ENCODE measurements at regions not wholly inside any gene's neighbourhood (a gene's known extent, or its start where the extent isn't known, plus 50 kb on each side); places are given as distances from the start of the nearest gene placed in this dataset.
"Not testable (repeated sequence)": the region's sequence is repeated elsewhere in the genome, so short reads cannot be mapped to it uniquely, and the experiment has no call there.

DNA sequence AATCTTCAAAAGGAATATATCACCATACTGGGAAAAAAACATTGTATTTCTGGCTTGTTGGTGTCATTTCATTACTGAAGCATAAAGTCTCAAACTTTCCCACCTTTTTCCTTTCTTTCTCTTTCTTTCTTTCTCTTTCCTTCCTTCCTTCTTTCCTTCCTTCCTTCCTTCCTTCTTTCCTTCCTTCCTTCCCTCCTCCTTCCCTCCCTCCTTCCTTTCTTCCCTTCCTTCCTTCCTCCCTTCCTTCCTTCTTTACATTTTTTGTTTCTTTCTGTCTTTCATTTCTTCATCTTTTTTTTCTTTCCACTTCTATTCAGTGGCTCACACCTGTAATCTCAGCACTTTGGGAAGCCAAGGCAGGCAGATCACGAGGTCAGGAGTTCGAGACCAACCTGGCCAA, 1160.7 kb downstream of the PCDH7 start:
- not testable (repeated sequence) for DNase-seq

DNA sequence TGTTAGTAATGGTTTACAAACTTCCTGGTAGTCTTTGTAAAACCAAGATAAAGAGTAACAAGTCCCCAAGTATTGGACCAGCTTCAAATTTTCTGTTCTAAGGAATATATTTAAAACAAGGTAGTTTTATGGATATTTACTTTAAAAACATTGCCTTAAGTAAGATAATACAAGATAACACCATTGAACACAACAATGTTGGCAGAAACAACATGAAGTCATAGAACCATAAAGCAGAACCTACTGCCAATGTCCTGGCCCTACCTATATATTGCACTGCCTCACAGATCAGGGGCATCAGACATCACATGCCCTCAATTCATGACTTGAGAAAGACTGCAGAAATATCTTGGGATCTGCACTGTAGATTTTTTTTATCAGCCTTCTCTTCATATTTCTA, 1176.2 kb downstream of the PCDH7 start:
- no peak for DNase-seq

- DNase-seq: no peak
Observed at GRCh38 chr4:31905363-31905762, 1185.2 kb downstream of the PCDH7 start.

DNA sequence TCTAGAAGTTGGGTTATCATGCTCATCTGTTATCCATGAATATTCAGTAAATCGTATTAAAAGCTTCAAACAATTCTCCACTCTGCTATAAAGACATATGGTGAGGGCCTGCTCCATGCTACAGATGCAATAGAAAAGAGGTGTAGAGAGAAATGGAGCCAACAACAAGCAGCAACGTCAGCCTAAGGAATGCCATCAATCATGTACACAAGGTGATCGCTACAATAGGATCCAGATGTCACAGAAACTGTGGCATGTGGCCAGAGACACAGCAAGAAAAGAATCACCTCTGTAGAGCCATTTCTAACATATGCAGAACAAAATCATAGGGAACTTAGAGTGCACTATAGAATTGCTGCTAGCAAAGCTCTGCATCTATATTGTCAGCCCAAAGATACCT, 1188.1 kb downstream of the PCDH7 start:
- DNase-seq: no peak

- DNase-seq: no peak
Observed at GRCh38 chr4:31917334-31917733, 1197.2 kb downstream of the PCDH7 start.

DNA sequence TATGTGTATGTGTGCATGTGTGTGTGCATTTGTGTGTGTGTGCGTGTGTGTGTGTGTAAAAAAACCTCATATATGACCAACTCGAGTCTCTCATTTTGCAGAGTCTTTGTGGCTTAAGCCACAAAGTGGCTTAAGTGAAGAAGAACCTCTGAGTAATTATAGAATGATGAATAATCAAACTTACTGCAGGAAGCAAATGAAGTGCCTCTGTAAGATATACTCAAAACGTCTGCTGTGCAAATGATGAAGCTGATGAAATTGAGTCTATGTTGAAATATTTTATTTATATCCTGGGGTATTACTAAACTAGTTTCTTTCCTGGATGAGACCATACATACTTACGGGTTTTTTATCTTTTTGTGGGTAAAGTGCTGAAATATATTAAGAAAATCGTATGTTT, 1198.7 kb downstream of the PCDH7 start:
- no peak for DNase-seq

- no peak for DNase-seq
Observed at GRCh38 chr4:31923634-31924033, 1203.5 kb downstream of the PCDH7 start.

DNA sequence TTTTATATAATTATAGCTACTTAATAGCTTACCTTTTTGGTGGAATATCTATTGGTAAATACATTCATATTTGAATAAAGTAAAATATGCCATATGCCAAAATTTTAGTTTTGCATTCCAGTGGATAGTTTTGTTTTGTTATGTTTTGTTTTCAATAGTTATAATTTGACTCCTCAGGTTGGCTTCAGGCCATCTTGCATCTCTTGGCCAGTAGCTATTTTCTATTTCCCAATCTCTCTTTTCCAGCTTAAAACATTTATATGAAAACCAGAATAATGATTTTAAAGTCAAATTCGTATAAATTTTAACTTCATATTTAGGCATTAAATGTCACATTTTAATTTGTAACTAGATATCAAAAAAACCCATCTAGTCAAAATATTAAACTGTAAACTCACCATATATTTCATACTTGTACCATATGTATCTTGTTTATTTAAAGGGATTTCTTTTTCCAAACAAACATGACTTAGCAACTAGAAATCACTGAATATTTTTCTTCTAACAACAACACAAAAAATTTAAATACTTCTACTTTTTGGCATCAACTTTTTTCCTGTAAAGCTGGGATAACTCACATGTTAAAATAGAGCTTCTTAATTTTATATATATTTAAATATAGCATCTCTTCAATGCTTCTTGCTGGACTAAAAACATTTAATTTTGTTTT, 1209.6 kb downstream of the PCDH7 start:
- DNase-seq: no peak

DNA sequence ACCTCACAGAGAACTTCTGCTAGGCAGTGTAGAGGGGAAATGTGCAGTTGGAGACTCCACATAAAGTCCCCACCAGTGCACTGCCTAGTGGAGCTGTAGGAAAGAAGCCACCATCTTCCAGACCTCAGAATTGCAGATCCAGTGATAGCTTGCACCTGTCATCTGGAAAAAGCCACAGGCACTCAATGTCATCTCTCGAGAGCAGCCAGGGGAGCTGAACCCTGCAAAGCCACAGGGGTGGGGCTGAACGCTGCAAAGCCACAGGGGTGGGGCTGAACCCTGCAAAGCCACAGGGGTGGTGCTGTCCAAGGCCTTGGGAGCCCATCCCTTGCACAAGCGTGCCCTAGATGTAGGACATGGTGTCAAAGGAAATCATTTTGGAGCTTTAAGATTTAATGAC, 1226.3 kb downstream of the PCDH7 start:
- DNase-seq: no peak

- DNase-seq: no peak
Observed at GRCh38 chr4:31947101-31947500, 1226.9 kb downstream of the PCDH7 start.

- DNase-seq: no peak
Observed at GRCh38 chr4:31949045-31949444, 1228.9 kb downstream of the PCDH7 start.

GRCh38 chr4:31955346-31955745, 1235.2 kb downstream of the PCDH7 start:
- DNase-seq: no peak

DNA sequence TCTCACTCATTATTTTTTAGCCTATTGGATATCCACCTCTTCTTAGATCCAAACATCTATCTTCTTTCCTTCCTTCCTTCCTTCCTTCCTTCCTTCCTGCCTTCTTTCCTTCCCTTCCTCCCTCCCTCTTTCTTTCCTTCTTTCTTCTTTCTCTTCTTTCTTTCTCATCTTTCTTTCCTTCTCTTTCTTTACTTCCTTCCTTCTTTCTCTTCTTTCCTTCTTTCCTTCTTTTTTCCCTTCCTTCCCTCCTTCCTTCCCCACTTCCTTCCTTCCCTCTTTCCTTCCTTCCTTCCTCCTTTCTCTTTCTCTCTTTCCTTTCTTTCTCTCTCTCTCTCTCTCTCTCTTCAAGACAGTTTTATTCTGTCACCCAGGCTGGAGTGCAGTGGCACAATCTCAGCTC, 1239.8 kb downstream of the PCDH7 start:
- no peak for DNase-seq

DNA sequence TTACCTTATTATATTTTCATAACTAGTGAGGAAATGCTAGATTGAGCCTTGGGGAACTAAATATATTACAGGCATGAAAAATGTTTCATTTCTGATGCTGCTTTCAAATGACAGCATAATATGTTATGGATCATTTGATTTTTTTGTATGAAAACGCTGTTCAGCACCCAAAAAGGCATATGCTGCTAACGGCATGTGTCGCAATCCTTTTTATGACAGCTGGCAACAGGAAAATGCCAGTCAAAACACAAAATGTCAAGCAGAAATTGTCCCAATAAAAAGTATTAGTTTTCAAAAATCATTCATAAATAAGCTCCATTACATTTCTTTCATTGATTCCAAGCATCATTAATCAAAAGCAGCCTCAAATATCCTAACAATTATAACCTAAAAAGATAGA, 1244.5 kb downstream of the PCDH7 start:
- no peak for DNase-seq

GRCh38 chr4:31968842-31969241, 1248.7 kb downstream of the PCDH7 start:
- DNase-seq: no peak

DNA sequence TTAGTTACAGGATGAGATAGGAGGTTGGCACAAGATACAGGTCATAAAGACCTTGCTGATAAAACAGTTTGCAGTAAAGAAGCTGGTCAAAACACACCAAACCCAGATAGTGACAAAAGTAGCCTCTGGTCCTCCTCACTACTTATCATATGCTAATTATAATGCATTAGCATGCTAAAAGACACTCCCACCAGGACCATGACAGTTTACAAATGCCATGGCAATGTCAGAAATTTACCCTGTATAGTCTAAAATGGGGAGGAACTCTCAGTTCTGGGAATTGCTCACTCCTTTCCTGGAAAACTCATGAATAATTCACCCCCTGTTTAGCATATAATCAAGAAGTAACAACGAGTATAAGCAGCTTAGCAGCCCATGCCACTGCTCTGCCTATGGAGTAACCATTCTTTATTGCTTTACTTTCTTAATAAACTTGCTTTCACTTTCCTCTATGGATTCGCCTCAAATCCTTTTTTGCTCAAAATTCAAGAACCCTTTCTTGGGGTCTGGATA, 1254.4 kb downstream of the PCDH7 start:
- no peak for DNase-seq

GRCh38 chr4:31979988-31980387, 1259.8 kb downstream of the PCDH7 start:
- no peak for DNase-seq

DNA sequence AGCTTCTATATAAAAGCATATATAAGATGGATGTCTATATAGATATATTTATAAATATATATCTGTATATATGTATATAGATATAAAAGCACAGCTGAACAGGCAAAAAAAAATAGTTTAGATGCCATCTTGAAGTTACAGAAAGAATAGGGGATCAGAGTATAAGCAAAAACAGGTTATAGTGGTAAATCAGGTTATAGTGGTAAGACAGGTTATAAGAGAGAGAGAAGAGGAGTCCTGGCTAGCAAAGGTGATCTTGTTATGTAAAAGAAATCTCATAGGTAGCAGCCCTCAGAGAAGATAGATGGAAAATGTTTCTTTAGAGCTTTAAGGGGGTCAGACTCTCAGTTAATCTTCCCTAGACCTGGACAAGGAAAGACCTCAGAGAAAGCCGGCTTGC, 1263.1 kb downstream of the PCDH7 start:
- no peak for DNase-seq

GRCh38 chr4:31983677-31984076, 1263.5 kb downstream of the PCDH7 start:
- no peak for DNase-seq

DNA sequence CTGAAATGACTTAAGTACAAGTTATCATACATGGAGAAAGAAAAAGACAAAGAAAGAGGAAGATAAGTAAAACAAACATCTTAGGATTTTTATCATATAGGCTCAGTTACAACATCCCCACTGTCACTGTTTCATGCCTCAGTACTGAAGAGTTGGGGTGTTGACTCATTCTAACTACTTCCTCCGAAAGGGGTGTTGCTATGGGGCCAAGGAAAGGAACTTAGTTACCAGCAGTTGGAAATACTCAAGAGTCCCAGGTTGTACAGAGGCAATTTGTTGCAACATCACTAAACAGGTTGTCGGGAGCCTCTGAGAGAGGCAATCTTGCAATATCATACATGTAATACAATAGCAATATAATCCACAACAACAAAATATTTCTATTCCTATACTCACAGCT, 1264.7 kb downstream of the PCDH7 start:
- no peak for DNase-seq

DNA sequence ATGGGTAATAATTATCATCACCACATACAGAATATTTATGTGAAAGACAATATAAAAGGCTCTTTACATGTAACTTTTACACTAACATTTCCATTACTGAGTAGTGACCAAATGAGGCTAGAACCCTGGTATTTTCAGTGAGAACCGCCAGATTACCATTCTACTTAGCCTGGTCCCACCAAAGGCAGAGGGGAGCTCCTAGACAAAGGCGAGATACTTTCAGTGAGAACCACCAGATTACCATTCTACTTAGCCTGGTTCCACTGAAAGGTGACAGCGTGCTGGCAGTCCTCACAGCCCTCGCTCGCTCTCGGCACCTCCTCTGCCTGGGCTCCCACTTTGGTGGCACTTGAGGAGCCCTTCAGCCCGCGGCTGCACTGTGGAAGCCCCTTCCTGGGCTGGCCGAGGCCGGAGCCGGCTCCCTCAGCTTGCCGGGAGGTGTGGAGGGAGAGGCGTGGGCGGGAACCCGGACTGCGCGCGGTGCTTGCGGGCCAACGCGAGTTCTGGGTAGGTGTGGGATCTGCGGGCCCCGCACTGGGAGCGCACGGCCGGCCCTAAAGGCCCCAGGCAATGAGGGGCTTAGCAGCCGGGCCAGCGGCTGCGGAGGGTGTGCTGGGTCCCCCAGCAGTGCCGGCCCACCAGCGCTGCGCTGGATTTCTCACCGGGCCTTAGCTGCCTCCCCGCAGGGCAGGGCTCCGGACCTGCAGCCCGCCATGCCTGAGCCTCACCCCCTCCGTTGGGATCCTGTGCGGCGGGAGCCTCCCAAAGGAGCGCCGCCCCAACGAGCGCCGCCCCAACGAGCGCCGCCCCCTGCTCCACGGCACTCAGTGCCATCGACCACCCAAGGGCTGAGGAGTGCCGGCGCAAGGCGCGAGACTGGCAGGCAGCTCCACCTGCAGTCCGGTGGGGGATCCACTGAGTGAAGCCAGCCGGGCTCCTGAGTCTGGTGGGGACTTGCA, 1276.1 kb downstream of the PCDH7 start:
- no peak for DNase-seq

GRCh38 chr4:31998807-31999206, 1278.6 kb downstream of the PCDH7 start:
- DNase-seq: no peak

DNA sequence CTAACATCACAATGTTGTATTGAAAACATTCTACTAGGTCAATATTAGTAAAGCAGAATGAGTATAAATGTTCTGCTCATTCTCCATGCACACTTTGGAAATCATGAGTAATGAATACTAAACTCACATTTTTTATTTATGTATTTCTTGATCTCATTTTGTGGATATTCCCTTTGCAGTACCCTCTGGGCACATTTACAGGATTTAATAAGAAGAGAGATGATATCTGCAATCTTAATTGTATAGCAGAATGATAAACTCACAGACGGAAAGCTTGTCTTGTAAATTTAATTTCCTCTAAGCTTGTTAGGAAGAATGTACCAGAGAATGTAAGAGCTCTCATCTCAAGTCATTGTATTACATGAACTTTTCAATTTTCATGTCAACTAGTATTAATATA, 1279.7 kb downstream of the PCDH7 start:
- DNase-seq: no peak

- no peak for DNase-seq
Observed at GRCh38 chr4:32000846-32001488, 1280.8 kb downstream of the PCDH7 start.
